Stomach (tissue), 8 donors: ENCODE measurements at regions not wholly inside any gene's neighbourhood (a gene's known extent, or its start where the extent isn't known, plus 50 kb on each side); places are given as distances from the start of the nearest gene placed in this dataset.

Source experiments
- DNase-seq, 2 donors: peaks; one replicate each; pipeline versions ENCODE4 v3.0.0 to v3.0.0-alpha.2; 2013 to 2019
- H3K27ac ChIP-seq, 5 donors: fragments of 200-600 bp in 4 of 5; sonication (generic) in 4 of 5; one replicate each; pipeline ENCODE4 v1.5.1; 2013 to 2019; ENCODE audit warnings: mild to moderate bottlenecking in 1 of 5, moderate library complexity in 1 of 5
- H3K27me3 ChIP-seq, 3 donors: fragments of 200-600 bp; sonication (generic); one replicate each; pipeline ENCODE4 v1.5.1; 2017 to 2019; ENCODE audit warnings: mixed run types in 1 of 3
- H3K36me3 ChIP-seq, 4 donors: fragments of 200-600 bp; sonication (generic); 1 replicate in 3 of 4; 2 replicates in 1 of 4; pipeline ENCODE4 v1.5.1; 2016 to 2019
- H3K4me1 ChIP-seq, 4 donors: fragments of 200-600 bp; sonication (generic); one replicate each; pipeline ENCODE4 v1.5.1; 2016 to 2019
- H3K4me3 ChIP-seq, 4 donors: fragments of 200-600 bp; sonication (generic) in 3 of 4; one replicate each; pipeline ENCODE4 v1.5.1; 2016 to 2019; ENCODE audit warnings: mild to moderate bottlenecking in 1 of 4
- H3K9me3 ChIP-seq, 4 donors: fragments of 200-600 bp; sonication (generic); one replicate each; pipeline ENCODE4 v1.5.1; 2016 to 2019
- EP300 ChIP-seq: sonication (generic); formaldehyde crosslinking; IDR thresholded peaks from one replicate; pipeline ENCODE4 v1.6.1; 2017; ENCODE audit warnings: antibody characterized with exemption
- POLR2A ChIP-seq, 4 donors: fragments of 450-650 bp; IDR thresholded peaks; one replicate each; pipeline ENCODE4 v1.6.1; 2016; ENCODE audit warnings: antibody characterized with exemption in 4 of 4, control low read depth in 2 of 4, mild to moderate bottlenecking in 1 of 4, moderate library complexity in 1 of 4
- POLR2AphosphoS5 ChIP-seq, 3 donors: sonication (generic); formaldehyde crosslinking; IDR thresholded peaks; one replicate each; pipeline ENCODE4 v1.6.1; 2016; ENCODE audit warnings: antibody characterized with exemption in 3 of 3
- WGBS, 5 donors: extraction: QIAGEN DNeasy Blood & Tissue Kit in 3 of 5; methylation state at CpG; one replicate each; pipeline versions ENCODE4 v1.1.5 to v1.1.7; 2013 to 2018; 5-methylcytosine and 5-hydroxymethylcytosine counted together
- intact Hi-C: fragments of 100-400 bp; cut with DNase I; formaldehyde crosslinking; loops from one replicate; pipeline ENCODE4 v1.15.1; 2023; ENCODE audit warnings: low total_unique reads
- TF ChIP-seq, protein P1 (sequence below), 7 experiments: fragments of 450-650 bp in 4 of 7; fragments of 200-600 bp in 3 of 7; sonication (generic) in 3 of 7; IDR thresholded peaks; one replicate each; pipeline ENCODE4 v1.5.1; 2016 to 2019; ENCODE audit warnings: antibody characterized with exemption in 7 of 7, control low read depth in 2 of 7, mild to moderate bottlenecking in 1 of 7
- donor health status: healthy with polysubstance abuse.
- donor health status: Bipolar disorder and iron deficiency.
- donor health status: healthy.

DNA sequence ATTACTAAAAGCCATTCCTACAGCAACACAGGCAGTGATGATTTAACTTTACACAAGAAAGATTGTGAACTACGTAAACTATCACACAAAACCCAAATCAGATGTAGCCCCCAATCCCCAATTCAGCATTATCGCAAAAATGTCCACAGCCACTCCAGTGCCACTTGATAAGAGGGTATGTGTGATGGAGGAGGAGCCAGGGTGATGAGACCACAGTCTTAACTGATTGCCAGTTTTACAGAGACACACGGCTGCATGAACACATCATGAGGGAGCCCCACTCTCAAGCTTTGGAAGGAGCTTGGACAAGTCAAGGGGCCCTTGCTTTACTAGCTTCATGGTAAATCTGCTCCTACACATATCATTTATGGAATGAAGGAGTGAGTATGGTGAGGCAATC, 116.0 kb downstream of the FAM161A start:
- Histone ChIP-seq H3K4me1 (no peaks in the 10 kb centered on the region), H3K9me3 (no peaks in the 10 kb centered on the region), H3K27me3 (no peaks in the 10 kb centered on the region), H3K36me3 (no peaks in the 10 kb centered on the region), H3K4me3 (no peak overlapping the region), H3K27ac (no peak overlapping the region)
- intact Hi-C loops = no loop called here
- TF ChIP-seq EP300 (no peak), POLR2AphosphoS5 (IDR thresholded peaks at IDR 0.05) (no peak), POLR2A (IDR thresholded peaks at IDR 0.05) (no peak)
- TF ChIP-seq, protein P1, sequence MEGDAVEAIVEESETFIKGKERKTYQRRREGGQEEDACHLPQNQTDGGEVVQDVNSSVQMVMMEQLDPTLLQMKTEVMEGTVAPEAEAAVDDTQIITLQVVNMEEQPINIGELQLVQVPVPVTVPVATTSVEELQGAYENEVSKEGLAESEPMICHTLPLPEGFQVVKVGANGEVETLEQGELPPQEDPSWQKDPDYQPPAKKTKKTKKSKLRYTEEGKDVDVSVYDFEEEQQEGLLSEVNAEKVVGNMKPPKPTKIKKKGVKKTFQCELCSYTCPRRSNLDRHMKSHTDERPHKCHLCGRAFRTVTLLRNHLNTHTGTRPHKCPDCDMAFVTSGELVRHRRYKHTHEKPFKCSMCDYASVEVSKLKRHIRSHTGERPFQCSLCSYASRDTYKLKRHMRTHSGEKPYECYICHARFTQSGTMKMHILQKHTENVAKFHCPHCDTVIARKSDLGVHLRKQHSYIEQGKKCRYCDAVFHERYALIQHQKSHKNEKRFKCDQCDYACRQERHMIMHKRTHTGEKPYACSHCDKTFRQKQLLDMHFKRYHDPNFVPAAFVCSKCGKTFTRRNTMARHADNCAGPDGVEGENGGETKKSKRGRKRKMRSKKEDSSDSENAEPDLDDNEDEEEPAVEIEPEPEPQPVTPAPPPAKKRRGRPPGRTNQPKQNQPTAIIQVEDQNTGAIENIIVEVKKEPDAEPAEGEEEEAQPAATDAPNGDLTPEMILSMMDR (IDR thresholded peaks at IDR 0.05) = no peak
- no peak for DNase-seq
- 66 to 82% (median 73%) methylated on average over 3 of the region's 3 CpGs for WGBS, 5 donors

DNA sequence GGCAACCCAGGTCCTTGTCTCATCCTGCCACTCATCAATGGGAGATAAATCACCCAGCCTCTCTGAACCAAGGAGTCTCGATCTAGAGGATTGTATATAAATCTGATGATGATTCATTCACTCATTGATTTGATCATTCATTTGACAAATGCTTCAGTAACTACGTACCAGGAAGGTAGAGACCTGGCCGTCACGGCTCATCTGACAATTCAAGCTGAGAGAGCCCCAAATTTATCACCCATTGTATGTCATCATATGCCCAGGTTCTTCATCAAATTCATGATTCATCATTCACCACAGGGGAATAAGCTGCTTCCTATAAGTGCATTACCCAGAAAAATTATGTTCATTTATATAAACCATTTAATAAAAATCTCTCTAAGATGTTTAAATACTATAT, 116.9 kb downstream of the FAM161A start:
- Histone ChIP-seq H3K4me1 (no peaks in the 10 kb centered on the region), H3K4me3 (no peak overlapping the region), H3K27me3 (no peaks in the 10 kb centered on the region), H3K9me3 (no peaks in the 10 kb centered on the region), H3K36me3 (no peaks in the 10 kb centered on the region), H3K27ac (no peak overlapping the region)
- intact Hi-C loops = no loop called here
- TF ChIP-seq, protein P1 (IDR thresholded peaks at IDR 0.05) = no peak
- no peak for TF ChIP-seq POLR2AphosphoS5 (IDR thresholded peaks at IDR 0.05)
- TF ChIP-seq EP300 = no peak
- WGBS, 5 donors = 82 to 92% (median 90%) methylated on average over 4 of the region's 4 CpGs
- no peak for DNase-seq

DNA sequence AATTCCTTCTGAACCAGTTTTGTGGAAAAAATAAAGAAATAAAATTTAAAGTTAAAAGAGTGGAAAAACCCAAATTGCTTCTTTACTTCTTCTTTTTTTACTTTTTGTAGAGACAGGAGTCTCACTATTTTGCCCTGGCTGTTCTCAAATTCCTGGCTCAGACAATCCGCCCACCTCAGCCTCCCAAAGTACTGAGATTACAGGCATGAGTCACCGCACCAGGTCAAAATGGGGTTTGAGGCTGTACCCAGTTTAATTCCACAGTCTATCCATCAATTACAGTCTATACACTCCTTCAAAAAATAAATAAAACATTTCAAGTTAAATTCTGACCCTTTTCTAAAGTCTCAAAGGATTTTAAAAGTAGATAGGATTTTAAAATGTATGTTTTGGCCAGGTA, 120.3 kb downstream of the FAM161A start:
- intact Hi-C loops = no loop called here
- Histone ChIP-seq H3K4me1 (no peaks in the 10 kb centered on the region), H3K27ac (no peak overlapping the region), H3K36me3 (no peaks in the 10 kb centered on the region), H3K4me3 (no peak overlapping the region), H3K27me3 (no peaks in the 10 kb centered on the region), H3K9me3 (no peaks in the 10 kb centered on the region)
- no peak for DNase-seq
- 76 to 90% (median 82%) methylated on average over 2 of the region's 2 CpGs for WGBS, 5 donors
- TF ChIP-seq, protein P1 (IDR thresholded peaks at IDR 0.05) = no peak
- TF ChIP-seq POLR2AphosphoS5 (IDR thresholded peaks at IDR 0.05) (no peak), EP300 (no peak), POLR2A (IDR thresholded peaks at IDR 0.05) (no peak)

DNA sequence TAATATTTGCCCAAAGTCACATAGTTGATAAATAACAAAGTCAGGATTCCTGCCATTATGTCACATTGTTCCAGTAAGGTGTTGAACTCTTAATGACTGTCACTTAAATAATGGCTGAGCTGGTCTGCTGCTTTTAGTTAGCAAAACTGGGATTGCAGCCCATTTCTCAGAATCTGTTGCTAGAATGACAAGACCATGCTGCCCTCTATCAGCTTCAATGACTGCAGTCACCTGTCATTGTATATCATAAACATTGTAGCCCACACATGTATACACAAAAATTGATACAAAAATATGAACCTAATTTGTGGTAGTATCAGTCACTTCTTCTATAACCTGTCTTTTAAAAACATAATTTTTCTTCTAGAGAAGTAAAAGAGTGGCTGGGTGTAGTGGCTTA, 121.1 kb downstream of the FAM161A start:
- Histone ChIP-seq H3K9me3 (no peaks in the 10 kb centered on the region), H3K4me3 (no peak overlapping the region), H3K27ac (no peak overlapping the region), H3K36me3 (no peaks in the 10 kb centered on the region), H3K27me3 (no peaks in the 10 kb centered on the region), H3K4me1 (no peaks in the 10 kb centered on the region)
- DNase-seq = no peak
- TF ChIP-seq POLR2A (IDR thresholded peaks at IDR 0.05) (no peak), EP300 (no peak), POLR2AphosphoS5 (IDR thresholded peaks at IDR 0.05) (no peak)
- TF ChIP-seq, protein P1 (IDR thresholded peaks at IDR 0.05) = no peak
- intact Hi-C loops = no loop called here
